ENCODE measurements at regions not wholly inside any gene's neighbourhood (a gene's known extent, or its start where the extent isn't known, plus 50 kb on each side); places are given as distances from the start of the nearest gene placed in this dataset.

- no peaks in the 10 kb centered on the region for H3K9me1 ChIP-seq (ENCODE audit: control insufficient read depth, extremely low read depth, insufficient read depth, low read length)
- dilution Hi-C loops (cut with MboI; ENCODE audit: extremely low pct_ligation_motif_present, low sequenced_read_pairs), result no loop called here
- no peak for FAIRE-seq
Measured at GRCh38 chr1:60130703-60131102, 57.1 kb upstream of the C1orf87 start.

GRCh38 chr1:60129911-60130310 is 56.3 kb upstream of the C1orf87 start:
- no peak for FAIRE-seq
- Histone ChIP-seq H3K27me3 (ENCODE audit: control insufficient read depth, extremely low read depth, insufficient read depth, low read length) (no peaks in the 10 kb centered on the region), H3K27ac (ENCODE audit: control insufficient read depth, insufficient read depth, low read length) (no peak overlapping the region), H3K9me3 (ENCODE audit: control insufficient read depth, low read depth, low read length) (no peaks in the 10 kb centered on the region), H3K36me3 (ENCODE audit: control insufficient read depth in 2 of 2, extremely low read depth in 1 of 2, insufficient read depth in 2 of 2, low read length in 2 of 2) (no peaks in the 10 kb centered on the region), H3K4me1 (ENCODE audit: control insufficient read depth, extremely low read depth, insufficient read depth, low read length) (peaks cover 3% of the 10 kb centered on the region), H2AFZ (ENCODE audit: control insufficient read depth, low read length) (no peak overlapping the region), H3K9ac (ENCODE audit: control insufficient read depth, extremely low read depth, insufficient read depth, low read length) (no peak overlapping the region), H4K20me1 (ENCODE audit: control insufficient read depth, extremely low read depth, insufficient read depth, low read length) (no peaks in the 10 kb centered on the region), H3K4me3 (ENCODE audit: control insufficient read depth in 2 of 3, extremely low read depth in 1 of 3, insufficient read depth in 2 of 3, low read depth in 1 of 3, low read length in 3 of 3) (no peak overlapping the region), H3K4me2 (ENCODE audit: control insufficient read depth, extremely low read depth, insufficient read depth, low read depth, low read length) (no peak overlapping the region), H3K79me2 (ENCODE audit: control insufficient read depth, insufficient read depth, low read length) (no peaks in the 10 kb centered on the region), H3K9me1 (ENCODE audit: control insufficient read depth, extremely low read depth, insufficient read depth, low read length) (no peaks in the 10 kb centered on the region)
- DNase-seq (ENCODE audit: low read depth, low spot score), result no peak
- TF ChIP-seq CTCF (optimal IDR thresholded peaks at IDR 0.05 in 1 of 3, IDR thresholded peaks at IDR 0.05 in 1 of 3, conservative IDR thresholded peaks at IDR 0.05 in 1 of 3; ENCODE audit: extremely low read depth in 1 of 3, insufficient read depth in 2 of 3, low read length in 3 of 3), result no peak
- no peak for TF ChIP-seq EZH2 (IDR thresholded peaks at IDR 0.05; ENCODE audit: low read length)
- dilution Hi-C loops (cut with MboI; ENCODE audit: extremely low pct_ligation_motif_present, low sequenced_read_pairs), result no loop called here

More at GRCh38 chr1:60130703-60131102, 57.1 kb upstream of the C1orf87 start:
- H3K9me3 ChIP-seq (ENCODE audit: control insufficient read depth, low read depth, low read length), result no peaks in the 10 kb centered on the region
- no peak overlapping the region for H2AFZ ChIP-seq (ENCODE audit: control insufficient read depth, low read length)
- no peak overlapping the region for H3K4me2 ChIP-seq (ENCODE audit: control insufficient read depth, extremely low read depth, insufficient read depth, low read depth, low read length)
- H3K4me1 ChIP-seq (ENCODE audit: control insufficient read depth, extremely low read depth, insufficient read depth, low read length), result peaks cover 3% of the 10 kb centered on the region
- no peaks in the 10 kb centered on the region for H3K36me3 ChIP-seq (ENCODE audit: control insufficient read depth in 2 of 2, extremely low read depth in 1 of 2, insufficient read depth in 2 of 2, low read length in 2 of 2)
- H3K9ac ChIP-seq (ENCODE audit: control insufficient read depth, extremely low read depth, insufficient read depth, low read length), result no peak overlapping the region
- H3K79me2 ChIP-seq (ENCODE audit: control insufficient read depth, insufficient read depth, low read length), result no peaks in the 10 kb centered on the region
- no peak for TF ChIP-seq CTCF (optimal IDR thresholded peaks at IDR 0.05 in 1 of 3, IDR thresholded peaks at IDR 0.05 in 1 of 3, conservative IDR thresholded peaks at IDR 0.05 in 1 of 3; ENCODE audit: extremely low read depth in 1 of 3, insufficient read depth in 2 of 3, low read length in 3 of 3)
- no peak for TF ChIP-seq EZH2 (IDR thresholded peaks at IDR 0.05; ENCODE audit: low read length)
- no peak overlapping the region for H3K4me3 ChIP-seq (ENCODE audit: control insufficient read depth in 2 of 3, extremely low read depth in 1 of 3, insufficient read depth in 2 of 3, low read depth in 1 of 3, low read length in 3 of 3)
- no peaks in the 10 kb centered on the region for H4K20me1 ChIP-seq (ENCODE audit: control insufficient read depth, extremely low read depth, insufficient read depth, low read length)
- H3K27me3 ChIP-seq (ENCODE audit: control insufficient read depth, extremely low read depth, insufficient read depth, low read length), result no peaks in the 10 kb centered on the region
- H3K27ac ChIP-seq (ENCODE audit: control insufficient read depth, insufficient read depth, low read length), result no peak overlapping the region
- no peak for DNase-seq (ENCODE audit: low read depth, low spot score)

Measured in keratinocyte (primary cell).